MCF 10A (cell line): ENCODE measurements at regions not wholly inside any gene's neighbourhood (a gene's known extent, or its start where the extent isn't known, plus 50 kb on each side); places are given as distances from the start of the nearest gene placed in this dataset.
A peak's percentile ranks its signal among the peaks of the same experiment; 100 is the strongest.

Experiments used
- BruUV-seq: library from RNA; stranded (reverse); fragments of 400-500 nt; replicated peaks from 2 replicates; lab custom pipeline; 2021; lab: Mats Ljungman, UMichigan
- CTCF ChIA-PET: fragments of 300-600 bp; sonication (Branson Sonifier 250); formaldehyde crosslinking; extraction: SDS; loops from one replicate; lab custom pipeline; 2021; ENCODE audit warnings: antibody characterized with exemption, inconsistent platforms; lab: Yijun Ruan, JAX
- POLR2A ChIA-PET: fragments of 300-600, 350-650 bp; sonication (Branson Sonifier 250); formaldehyde crosslinking; extraction: SDS; loops from one replicate; lab custom pipeline; 2020; ENCODE audit warnings: antibody characterized with exemption, inconsistent platforms; lab: Yijun Ruan, JAX
- DNase-seq: peaks from one replicate; pipeline ENCODE4 v3.0.0-alpha.2; 2018; ENCODE audit not compliant: unreplicated experiment
- H3K27ac Mint-ChIP-seq: one replicate; pipeline ENCODE4 v1.8.0; 2022; ENCODE audit warnings: mild to moderate bottlenecking, low read depth, mixed read lengths; ENCODE audit not compliant: unreplicated experiment
- H3K27me3 Mint-ChIP-seq: one replicate; pipeline ENCODE4 v1.8.0; 2022; ENCODE audit warnings: mixed read lengths; ENCODE audit not compliant: insufficient read depth, unreplicated experiment
- H3K36me3 Mint-ChIP-seq: one replicate; pipeline ENCODE4 v1.8.0; 2022; ENCODE audit warnings: mild to moderate bottlenecking, moderate library complexity, mixed read lengths; ENCODE audit not compliant: insufficient read depth, unreplicated experiment
- H3K4me1 Mint-ChIP-seq: one replicate; pipeline ENCODE4 v1.8.0; 2022; ENCODE audit warnings: mixed read lengths; ENCODE audit not compliant: insufficient read depth, unreplicated experiment
- H3K4me3 Mint-ChIP-seq: one replicate; pipeline ENCODE4 v1.8.0; 2022; ENCODE audit warnings: mild to moderate bottlenecking, moderate library complexity, mixed read lengths; ENCODE audit not compliant: unreplicated experiment
- H3K9me3 Mint-ChIP-seq: one replicate; pipeline ENCODE4 v1.8.0; 2022; ENCODE audit warnings: mixed read lengths; ENCODE audit not compliant: unreplicated experiment
- intact Hi-C: fragments of 100-400 bp; cut with micrococcal nuclease; formaldehyde crosslinking; loops from 2 replicates; pipeline ENCODE4 v1.14.1; 2022
- TF ChIP-seq, protein P1 (sequence below): fragments of 200-600 bp; IDR thresholded peaks from one replicate; pipeline ENCODE4 v1.8.0; 2022; ENCODE audit warnings: antibody characterized with exemption, mild to moderate bottlenecking; ENCODE audit not compliant: unreplicated experiment

DNA sequence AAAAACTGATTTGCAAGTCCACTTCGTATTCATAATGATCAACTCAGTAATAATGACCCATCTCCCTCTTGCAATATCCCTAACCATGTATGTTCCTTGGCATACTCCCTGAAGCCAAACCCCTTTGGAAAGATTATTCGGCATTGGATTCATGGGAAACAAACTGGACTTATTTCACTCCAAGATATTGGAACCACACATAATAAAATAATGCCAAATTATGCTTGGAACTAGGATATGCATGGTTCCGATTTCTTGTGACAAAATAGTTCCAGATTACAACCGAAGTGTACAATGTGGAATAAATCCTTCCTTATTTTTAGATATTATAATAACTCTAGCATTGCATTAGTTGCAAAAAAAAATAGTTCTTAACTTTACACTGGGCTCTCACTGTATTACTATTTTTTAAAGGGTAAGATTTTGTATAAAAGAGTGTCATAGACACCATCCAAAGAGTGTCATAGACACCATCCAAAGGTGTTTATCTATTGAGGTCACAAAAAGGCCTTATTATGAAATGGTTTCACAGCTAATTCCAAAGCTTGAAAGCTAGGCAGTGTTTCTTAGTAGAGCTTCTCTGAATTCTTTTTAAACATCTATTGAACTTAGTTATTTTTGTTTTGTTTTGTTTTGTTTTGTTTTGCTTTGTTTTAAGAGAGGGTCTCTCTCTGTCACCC lies 410.9 kb upstream of the JARID2 start:
- no peaks in the 10 kb centered on the region for H3K36me3 Mint-ChIP-seq
- no peaks in the 10 kb centered on the region for H3K9me3 Mint-ChIP-seq
- intact Hi-C loops: no loop called here
- no peak for DNase-seq
- ChIA-PET POLR2A (no interaction called here), CTCF (no interaction called here)
- no TSS peak for BruUV-seq
- H3K27me3 Mint-ChIP-seq: no peaks in the 10 kb centered on the region
- TF ChIP-seq, protein P1, sequence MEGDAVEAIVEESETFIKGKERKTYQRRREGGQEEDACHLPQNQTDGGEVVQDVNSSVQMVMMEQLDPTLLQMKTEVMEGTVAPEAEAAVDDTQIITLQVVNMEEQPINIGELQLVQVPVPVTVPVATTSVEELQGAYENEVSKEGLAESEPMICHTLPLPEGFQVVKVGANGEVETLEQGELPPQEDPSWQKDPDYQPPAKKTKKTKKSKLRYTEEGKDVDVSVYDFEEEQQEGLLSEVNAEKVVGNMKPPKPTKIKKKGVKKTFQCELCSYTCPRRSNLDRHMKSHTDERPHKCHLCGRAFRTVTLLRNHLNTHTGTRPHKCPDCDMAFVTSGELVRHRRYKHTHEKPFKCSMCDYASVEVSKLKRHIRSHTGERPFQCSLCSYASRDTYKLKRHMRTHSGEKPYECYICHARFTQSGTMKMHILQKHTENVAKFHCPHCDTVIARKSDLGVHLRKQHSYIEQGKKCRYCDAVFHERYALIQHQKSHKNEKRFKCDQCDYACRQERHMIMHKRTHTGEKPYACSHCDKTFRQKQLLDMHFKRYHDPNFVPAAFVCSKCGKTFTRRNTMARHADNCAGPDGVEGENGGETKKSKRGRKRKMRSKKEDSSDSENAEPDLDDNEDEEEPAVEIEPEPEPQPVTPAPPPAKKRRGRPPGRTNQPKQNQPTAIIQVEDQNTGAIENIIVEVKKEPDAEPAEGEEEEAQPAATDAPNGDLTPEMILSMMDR: no peak
- H3K4me1 Mint-ChIP-seq: no peaks in the 10 kb centered on the region
- no peak overlapping the region for H3K4me3 Mint-ChIP-seq
- H3K27ac Mint-ChIP-seq: no peak overlapping the region

DNA sequence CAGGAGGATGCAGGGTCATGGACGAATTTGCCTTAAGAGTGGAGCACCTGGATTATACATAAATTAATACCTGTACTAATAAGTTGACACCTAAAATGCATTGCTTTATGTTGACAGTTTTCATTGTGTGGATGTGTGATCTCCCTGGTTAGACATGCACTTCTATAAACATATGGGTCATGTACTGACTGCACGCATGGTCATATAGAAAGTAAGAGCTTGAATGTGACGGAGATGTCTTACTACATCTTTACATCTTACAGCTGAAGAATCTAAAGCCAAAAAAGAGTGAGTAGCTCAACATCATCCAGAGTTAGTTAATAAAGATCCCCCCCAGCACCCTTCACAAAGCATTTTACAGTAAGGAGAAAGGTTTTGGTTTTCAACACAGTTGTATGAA lies 408.4 kb upstream of the JARID2 start:
- intact Hi-C loops: no loop called here
- no peak overlapping the region for H3K4me3 Mint-ChIP-seq
- ChIA-PET CTCF (no interaction called here), POLR2A (no interaction called here)
- H3K4me1 Mint-ChIP-seq: peaks cover 8% of the 10 kb centered on the region
- no peaks in the 10 kb centered on the region for H3K9me3 Mint-ChIP-seq
- DNase-seq: no peak
- BruUV-seq: no TSS peak
- H3K36me3 Mint-ChIP-seq: peaks cover 3% of the 10 kb centered on the region
- TF ChIP-seq, protein P1: no peak
- no peak overlapping the region for H3K27ac Mint-ChIP-seq
- no peaks in the 10 kb centered on the region for H3K27me3 Mint-ChIP-seq

DNA sequence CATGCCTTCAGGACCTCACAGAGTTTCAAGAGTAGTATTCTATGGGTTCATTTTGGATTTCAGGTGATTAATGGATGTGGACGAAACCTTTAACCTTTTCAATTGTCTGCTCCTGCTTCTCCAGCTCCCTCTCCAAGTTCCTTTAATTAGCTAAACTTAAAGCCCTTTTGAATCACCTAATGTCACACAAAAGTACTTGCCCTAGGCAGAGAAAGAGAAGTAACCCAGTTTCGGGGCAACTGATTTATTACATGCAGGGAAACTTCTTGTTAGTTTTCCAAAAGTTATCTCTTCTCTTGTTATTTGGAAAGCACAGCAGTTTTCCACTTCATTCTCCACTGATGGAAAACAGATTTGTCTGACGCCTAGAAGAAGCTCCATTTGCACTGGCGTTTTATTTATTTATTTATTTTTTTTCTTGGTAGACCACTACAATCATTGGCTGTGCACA lies 407.7 kb upstream of the JARID2 start:
- no peak overlapping the region for H3K4me3 Mint-ChIP-seq
- BruUV-seq: no TSS peak
- TF ChIP-seq, protein P1: no peak
- H3K36me3 Mint-ChIP-seq: peaks cover 4% of the 10 kb centered on the region
- no peak for DNase-seq
- ChIA-PET CTCF (interaction anchor here (0.6 kb wide), 1 partner anchor 312 kb away, joined by 4 read pairs; no protein-coding TSS in a partner anchor), POLR2A (interaction anchor here (0.8 kb wide), 1 partner anchor 9 kb away, joined by 4 read pairs; no protein-coding TSS in a partner anchor)
- H3K27ac Mint-ChIP-seq: no peak overlapping the region
- H3K9me3 Mint-ChIP-seq: no peaks in the 10 kb centered on the region
- no peaks in the 10 kb centered on the region for H3K27me3 Mint-ChIP-seq
- H3K4me1 Mint-ChIP-seq: peaks cover 11% of the 10 kb centered on the region
- intact Hi-C loops: no loop called here

DNA sequence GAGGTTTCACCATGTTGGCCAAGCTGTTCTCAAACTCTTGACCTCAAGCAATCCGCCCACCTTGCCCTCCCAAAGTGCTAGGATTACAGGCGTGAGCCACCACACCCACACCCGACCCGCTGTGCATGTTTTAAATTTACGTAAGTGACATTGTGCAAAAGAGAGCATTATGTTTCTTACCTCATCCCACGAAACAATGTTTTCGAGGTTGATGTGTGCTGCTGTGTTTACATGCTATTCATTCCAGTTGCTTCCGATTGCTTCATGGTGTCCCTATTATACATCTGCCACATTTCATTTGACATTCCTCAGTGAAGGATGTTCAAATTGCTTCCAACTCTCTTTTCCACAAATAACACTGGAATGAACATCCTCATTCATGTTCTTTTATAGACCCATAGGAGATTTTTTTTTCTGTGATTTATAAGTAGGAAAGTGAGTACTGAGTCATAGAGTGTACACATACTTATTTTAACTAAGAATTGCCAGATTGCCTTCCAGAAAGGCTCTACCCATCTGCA lies 403.9 kb upstream of the JARID2 start:
- ChIA-PET POLR2A (interaction anchor here (0.6 to 1.0 kb wide), 2 partner anchors 9 to 443 kb away, joined by 3 to 4 read pairs; no protein-coding TSS in a partner anchor), CTCF (interaction anchor here (0.7 kb wide), 1 partner anchor 157 kb away, joined by 3 read pairs; no protein-coding TSS in a partner anchor)
- Mint-ChIP-seq H3K27me3 (no peaks in the 10 kb centered on the region), H3K4me1 (peaks cover 15% of the 10 kb centered on the region), H3K36me3 (peaks cover 4% of the 10 kb centered on the region), H3K27ac (peak overlapping the region; percentile 83), H3K4me3 (peak overlapping the region; percentile 42), H3K9me3 (no peaks in the 10 kb centered on the region)
- peak; percentile 88 for DNase-seq
- TSS peak; percentile 98 for BruUV-seq
- TF ChIP-seq, protein P1: no peak
- intact Hi-C loops: loop anchor here (1.0 to 10.0 kb wide), 3 partner anchors 98 to 403 kb away; no protein-coding TSS in a partner anchor
